DMS53 treated with DMSO at 0.1 percent for 48 hours (cell line): ENCODE measurements at regions not wholly inside any gene's neighbourhood (a gene's known extent, or its start where the extent isn't known, plus 50 kb on each side); places are given as distances from the start of the nearest gene placed in this dataset.
A peak's percentile ranks its signal among the peaks of the same experiment; 100 is the strongest.

Source experiments
- DNase-seq: peaks from one replicate; lab custom pipeline; 2025; ENCODE audit not compliant: unreplicated experiment; lab: John Stamatoyannopoulos, UW

- no peak for DNase-seq
Measured at GRCh38 chr10:45183174-45183573, 132.2 kb downstream of the OR13A1 start.

GRCh38 chr10:45197816-45198485 is 117.5 kb downstream of the OR13A1 start:
- DNase-seq, result no peak

GRCh38 chr10:45198486-45199204 is 116.8 kb downstream of the OR13A1 start:
- peak; percentile 62 for DNase-seq

- DNase-seq, result peak; percentile 28
Measured at GRCh38 chr10:45199205-45199740, 116.1 kb downstream of the OR13A1 start.

GRCh38 chr10:45201271-45201670 is 114.1 kb downstream of the OR13A1 start:
- no peak for DNase-seq

- no peak for DNase-seq
Measured at GRCh38 chr10:45202242-45202641, 113.2 kb downstream of the OR13A1 start.

- DNase-seq, result no peak
Measured at GRCh38 chr10:45204954-45205775, 110.2 kb downstream of the OR13A1 start.

GRCh38 chr10:45209888-45210287 is 105.5 kb downstream of the OR13A1 start:
- DNase-seq, result no peak

- DNase-seq, result no peak
Measured at GRCh38 chr10:45211576-45211975, 103.8 kb downstream of the OR13A1 start.

- DNase-seq, result no peak
Measured at GRCh38 chr10:45219416-45219815, 96.0 kb downstream of the OR13A1 start.

- no peak for DNase-seq
Measured at GRCh38 chr10:45220931-45221330, 94.5 kb downstream of the OR13A1 start.

GRCh38 chr10:45224219-45224841 is 91.1 kb downstream of the OR13A1 start:
- DNase-seq, result no peak

GRCh38 chr10:45227042-45227441 is 88.4 kb downstream of the OR13A1 start:
- no peak for DNase-seq

GRCh38 chr10:45227456-45227855 is 88.0 kb downstream of the OR13A1 start:
- no peak for DNase-seq

- DNase-seq, result no peak
Measured at GRCh38 chr10:45229823-45230222, 85.6 kb downstream of the OR13A1 start.

GRCh38 chr10:45235260-45235769 is 80.1 kb downstream of the OR13A1 start:
- DNase-seq, result peak; percentile 91

- DNase-seq, result peak; percentile 24
Measured at GRCh38 chr10:45235798-45236220, 79.6 kb downstream of the OR13A1 start.

- no peak for DNase-seq
Measured at GRCh38 chr10:45238896-45239295, 76.5 kb downstream of the OR13A1 start.

GRCh38 chr10:45239642-45240041 is 75.8 kb downstream of the OR13A1 start:
- no peak for DNase-seq

GRCh38 chr10:45241865-45242520 is 73.4 kb downstream of the OR13A1 start:
- no peak for DNase-seq
